ENCODE measurements at regions not wholly inside any gene's neighbourhood (a gene's known extent, or its start where the extent isn't known, plus 50 kb on each side); places are given as distances from the start of the nearest gene placed in this dataset.

DNA sequence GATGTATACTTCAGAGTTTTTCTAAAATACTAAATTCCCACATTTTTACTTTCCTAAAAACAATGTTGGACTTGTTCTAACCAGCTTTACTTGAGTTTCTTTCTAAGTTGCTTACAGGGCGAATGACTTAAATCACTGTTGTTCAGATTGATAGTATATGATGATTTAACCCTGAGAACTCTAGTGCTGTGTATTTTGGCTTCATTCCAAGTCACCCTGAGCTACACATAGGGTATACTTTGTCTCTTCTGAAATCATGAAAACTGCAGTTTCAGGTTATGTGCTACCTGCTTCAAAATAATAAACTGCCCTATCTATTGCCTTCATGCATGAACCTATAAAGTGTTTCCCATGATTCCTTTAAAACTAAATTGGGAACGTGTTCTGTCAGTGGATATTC, 162.5 kb upstream of the PDE3A start:
- no peak for TF ChIP-seq FOXM1 (IDR thresholded peaks at IDR 0.05; ENCODE audit: borderline replicate concordance, low read depth)
- peak; percentile 78 for TF ChIP-seq NFIC (IDR thresholded peaks at IDR 0.05)
- no peak for TF ChIP-seq EGR1 (IDR thresholded peaks at IDR 0.05)
- TF ChIP-seq YY1 (IDR thresholded peaks at IDR 0.05; ENCODE audit: low read depth) = no peak
- TF ChIP-seq CEBPB (IDR thresholded peaks at IDR 0.05) = no peak
- TF ChIP-seq, protein P1, sequence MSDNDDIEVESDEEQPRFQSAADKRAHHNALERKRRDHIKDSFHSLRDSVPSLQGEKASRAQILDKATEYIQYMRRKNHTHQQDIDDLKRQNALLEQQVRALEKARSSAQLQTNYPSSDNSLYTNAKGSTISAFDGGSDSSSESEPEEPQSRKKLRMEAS (IDR thresholded peaks at IDR 0.05) = no peak
- no peak for TF ChIP-seq TEAD4 (IDR thresholded peaks at IDR 0.05)
